Stomach (tissue), 4 donors: ENCODE measurements at regions not wholly inside any gene's neighbourhood (a gene's known extent, or its start where the extent isn't known, plus 50 kb on each side); places are given as distances from the start of the nearest gene placed in this dataset.

ENCODE experiments used
- EP300 ChIP-seq: sonication (generic); formaldehyde crosslinking; IDR thresholded peaks from one replicate; pipeline ENCODE4 v1.6.1; 2017; ENCODE audit warnings: antibody characterized with exemption
- POLR2A ChIP-seq, 4 donors: fragments of 450-650 bp; IDR thresholded peaks; one replicate each; pipeline ENCODE4 v1.6.1; 2016; ENCODE audit warnings: antibody characterized with exemption in 4 of 4, control low read depth in 2 of 4, mild to moderate bottlenecking in 1 of 4, moderate library complexity in 1 of 4
- POLR2AphosphoS5 ChIP-seq, 3 donors: sonication (generic); formaldehyde crosslinking; IDR thresholded peaks; one replicate each; pipeline ENCODE4 v1.6.1; 2016; ENCODE audit warnings: antibody characterized with exemption in 3 of 3
- TF ChIP-seq, protein P1 (sequence below), 7 experiments: fragments of 450-650 bp in 4 of 7; fragments of 200-600 bp in 3 of 7; sonication (generic) in 3 of 7; IDR thresholded peaks; one replicate each; pipeline ENCODE4 v1.5.1; 2016 to 2019; ENCODE audit warnings: antibody characterized with exemption in 7 of 7, control low read depth in 2 of 7, mild to moderate bottlenecking in 1 of 7

DNA sequence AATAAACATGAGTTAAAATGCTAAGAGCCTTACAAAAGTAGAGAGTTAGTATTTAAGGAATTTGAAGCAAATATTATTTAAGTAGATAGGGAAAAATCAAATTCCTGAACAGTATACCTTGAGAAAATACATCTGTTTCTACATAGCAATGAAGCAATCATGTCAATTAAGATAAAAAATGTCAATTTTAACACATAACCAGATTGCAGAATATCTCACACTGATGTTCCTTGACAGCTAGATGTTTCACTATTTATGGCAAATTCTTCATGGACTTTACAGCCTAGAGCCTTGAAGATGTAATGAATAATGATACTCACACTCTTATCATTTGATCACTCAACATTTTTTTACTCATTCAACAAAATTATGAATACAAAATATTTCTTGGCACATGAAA is 708.2 kb upstream of the PTPRD start:
- TF ChIP-seq POLR2A (IDR thresholded peaks at IDR 0.05): no peak
- no peak for TF ChIP-seq POLR2AphosphoS5 (IDR thresholded peaks at IDR 0.05)
- TF ChIP-seq, protein P1, sequence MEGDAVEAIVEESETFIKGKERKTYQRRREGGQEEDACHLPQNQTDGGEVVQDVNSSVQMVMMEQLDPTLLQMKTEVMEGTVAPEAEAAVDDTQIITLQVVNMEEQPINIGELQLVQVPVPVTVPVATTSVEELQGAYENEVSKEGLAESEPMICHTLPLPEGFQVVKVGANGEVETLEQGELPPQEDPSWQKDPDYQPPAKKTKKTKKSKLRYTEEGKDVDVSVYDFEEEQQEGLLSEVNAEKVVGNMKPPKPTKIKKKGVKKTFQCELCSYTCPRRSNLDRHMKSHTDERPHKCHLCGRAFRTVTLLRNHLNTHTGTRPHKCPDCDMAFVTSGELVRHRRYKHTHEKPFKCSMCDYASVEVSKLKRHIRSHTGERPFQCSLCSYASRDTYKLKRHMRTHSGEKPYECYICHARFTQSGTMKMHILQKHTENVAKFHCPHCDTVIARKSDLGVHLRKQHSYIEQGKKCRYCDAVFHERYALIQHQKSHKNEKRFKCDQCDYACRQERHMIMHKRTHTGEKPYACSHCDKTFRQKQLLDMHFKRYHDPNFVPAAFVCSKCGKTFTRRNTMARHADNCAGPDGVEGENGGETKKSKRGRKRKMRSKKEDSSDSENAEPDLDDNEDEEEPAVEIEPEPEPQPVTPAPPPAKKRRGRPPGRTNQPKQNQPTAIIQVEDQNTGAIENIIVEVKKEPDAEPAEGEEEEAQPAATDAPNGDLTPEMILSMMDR (IDR thresholded peaks at IDR 0.05): no peak
- TF ChIP-seq EP300: no peak
